GM21390 (cell line): ENCODE measurements at regions not wholly inside any gene's neighbourhood (a gene's known extent, or its start where the extent isn't known, plus 50 kb on each side); places are given as distances from the start of the nearest gene placed in this dataset.
"Not testable (repeated sequence)": the region's sequence is repeated elsewhere in the genome, so short reads cannot be mapped to it uniquely, and the experiment has no call there.

ENCODE experiments used
- ATAC-seq: cut with Tn5 transposase; IDR thresholded peaks from one replicate; pipeline ENCODE4 v1.9.1; 2021; ENCODE audit not compliant: unreplicated experiment

- ATAC-seq, result no peak
These were observed 703.5 kb upstream of the CHAC2 start for GRCh38 chr2:53064154-53064553.

DNA sequence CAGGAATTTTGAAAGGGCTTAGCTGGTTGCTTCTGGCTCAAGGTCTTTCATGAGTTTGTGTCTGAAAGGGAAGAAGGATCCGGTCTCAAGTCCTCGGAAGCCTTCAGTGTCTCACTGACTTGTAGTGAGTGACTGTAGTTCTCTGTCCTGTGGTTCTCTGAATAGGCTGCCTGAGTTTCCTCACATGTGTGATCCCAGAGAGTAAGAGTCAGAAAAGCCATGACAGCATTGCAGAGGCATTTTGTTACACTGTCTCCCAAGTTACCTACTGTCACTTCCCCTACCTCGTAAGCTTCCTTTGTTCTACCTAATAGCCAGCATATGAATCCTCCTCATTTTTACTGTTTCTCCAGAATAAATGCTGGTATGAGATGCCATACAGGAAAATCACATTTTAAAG, 709.1 kb upstream of the CHAC2 start:
- no peak for ATAC-seq

- ATAC-seq, result no peak
These were observed 713.7 kb upstream of the CHAC2 start for GRCh38 chr2:53053937-53054336.

GRCh38 chr2:53051157-53051556, 716.4 kb upstream of the CHAC2 start:
- no peak for ATAC-seq

DNA sequence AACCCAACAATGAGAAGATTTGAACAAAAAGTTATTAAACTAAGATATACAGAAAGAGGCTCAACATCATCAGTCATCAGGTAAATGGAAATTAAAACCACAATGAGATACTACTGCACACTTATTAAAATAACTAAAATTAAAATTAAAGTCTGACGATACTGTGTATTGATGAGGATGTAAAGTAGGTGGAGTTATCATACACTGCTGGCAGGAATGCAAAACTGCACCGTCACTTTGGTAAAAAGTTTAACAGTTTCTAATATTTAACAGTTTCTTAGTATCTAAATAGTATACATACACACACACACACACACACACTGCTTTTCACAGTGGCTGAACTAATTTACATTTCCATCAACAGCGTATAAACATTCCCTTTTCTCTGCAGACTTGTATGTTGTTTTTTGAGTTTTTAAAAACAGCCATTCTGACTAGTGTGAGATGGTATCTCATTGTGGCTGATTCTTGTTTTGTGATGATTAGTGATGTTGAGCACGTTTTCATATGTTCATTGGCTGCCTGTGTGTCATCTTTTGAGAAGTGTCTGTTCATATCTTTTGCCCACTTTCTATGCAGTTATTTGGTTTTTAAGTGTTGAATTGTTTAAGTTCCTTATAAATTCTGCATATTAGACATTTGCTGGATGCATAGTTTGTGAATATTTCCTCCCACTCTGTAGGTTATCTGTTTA, 726.9 kb upstream of the CHAC2 start:
- no peak for ATAC-seq

DNA sequence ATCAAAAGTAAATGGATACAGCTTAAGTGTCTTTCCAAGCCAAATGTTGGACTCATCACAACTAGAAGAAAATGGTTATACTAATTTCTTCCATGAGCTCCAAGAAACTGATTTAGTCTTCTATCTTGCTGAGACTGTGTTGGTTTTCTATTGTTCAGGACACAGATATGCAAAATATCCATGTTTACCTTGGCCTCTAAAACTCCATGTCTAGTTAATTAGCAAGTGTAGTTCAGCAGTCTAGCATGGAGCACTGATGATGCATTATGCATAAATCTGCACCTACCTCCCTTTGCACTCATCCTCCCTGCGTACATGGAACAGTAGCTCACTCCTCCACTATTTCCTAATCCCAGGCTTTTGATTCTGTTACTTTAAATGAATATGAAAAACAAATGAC, 731.4 kb upstream of the CHAC2 start:
- no peak for ATAC-seq

DNA sequence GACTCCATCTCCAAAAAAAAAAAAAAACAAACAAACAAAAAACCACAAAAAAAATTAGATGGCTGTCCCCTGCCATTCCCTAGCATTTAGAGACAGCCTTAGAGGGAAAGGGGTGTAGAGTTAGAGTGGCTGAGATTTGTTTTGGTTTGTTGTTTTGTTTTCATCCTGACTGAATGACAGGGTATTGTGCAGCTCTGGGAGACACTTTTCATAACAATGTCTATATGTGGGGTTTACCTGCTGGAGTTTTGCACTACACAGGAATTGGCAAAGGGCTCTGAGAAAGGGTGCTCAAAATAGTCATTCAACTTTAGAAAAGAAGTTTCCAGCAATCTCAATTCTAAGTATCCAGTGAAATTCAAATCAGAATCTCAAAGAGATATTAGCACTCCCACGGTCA, 732.5 kb upstream of the CHAC2 start:
- ATAC-seq, result no peak

DNA sequence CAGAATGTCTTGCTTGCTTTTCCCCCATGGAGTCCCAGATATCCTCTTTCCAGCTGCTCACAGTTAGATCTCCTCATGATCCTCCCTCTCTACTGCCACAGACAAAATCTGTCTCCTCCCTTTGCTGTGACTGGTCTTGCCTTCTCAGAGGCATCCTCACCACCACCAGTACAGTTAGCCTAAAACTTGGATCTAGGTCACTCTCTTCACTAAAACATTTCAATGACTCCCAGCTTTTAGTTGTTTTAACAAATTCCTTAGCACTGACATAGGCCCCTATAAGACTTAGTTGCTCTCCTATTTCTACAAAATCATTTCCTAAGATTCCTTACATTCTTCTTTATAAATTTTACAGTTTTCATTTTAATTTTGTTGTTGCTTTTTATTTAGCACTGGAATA, 734.2 kb upstream of the CHAC2 start:
- ATAC-seq, result no peak

- ATAC-seq, result no peak
These were observed 738.7 kb upstream of the CHAC2 start for GRCh38 chr2:53028746-53029423.

DNA sequence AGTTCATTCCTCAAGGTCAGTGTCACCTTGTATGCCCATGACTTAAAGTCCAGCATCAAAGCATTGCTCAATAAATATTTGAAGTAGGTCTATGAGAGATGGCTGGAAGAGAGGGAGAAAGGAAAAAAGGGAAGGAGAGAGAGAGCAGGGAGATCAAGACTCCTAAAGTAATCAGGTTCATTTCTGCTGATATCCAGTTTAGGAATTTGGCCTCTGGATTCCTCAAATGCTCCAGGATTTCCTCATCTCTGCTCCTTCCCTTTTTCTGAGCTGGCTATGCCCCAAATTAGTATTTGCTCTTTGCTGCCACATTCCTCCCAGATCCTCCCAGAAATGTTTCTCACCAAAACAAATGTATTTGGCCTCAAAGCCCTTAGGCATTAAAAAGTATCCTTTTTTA, 739.4 kb upstream of the CHAC2 start:
- no peak for ATAC-seq

- not testable (repeated sequence) for ATAC-seq
These were observed 745.4 kb upstream of the CHAC2 start for GRCh38 chr2:53022248-53022647.

- no peak for ATAC-seq
These were observed 745.8 kb upstream of the CHAC2 start for GRCh38 chr2:53021828-53022227.

GRCh38 chr2:53021292-53021691, 746.3 kb upstream of the CHAC2 start:
- no peak for ATAC-seq

- no peak for ATAC-seq
These were observed 748.7 kb upstream of the CHAC2 start for GRCh38 chr2:53018825-53019425.

- no peak for ATAC-seq
These were observed 760.6 kb upstream of the CHAC2 start for GRCh38 chr2:53006980-53007379.

GRCh38 chr2:53004413-53004812, 763.2 kb upstream of the CHAC2 start:
- ATAC-seq, result no peak

GRCh38 chr2:52995424-52995823, 772.2 kb upstream of the CHAC2 start:
- ATAC-seq, result no peak

DNA sequence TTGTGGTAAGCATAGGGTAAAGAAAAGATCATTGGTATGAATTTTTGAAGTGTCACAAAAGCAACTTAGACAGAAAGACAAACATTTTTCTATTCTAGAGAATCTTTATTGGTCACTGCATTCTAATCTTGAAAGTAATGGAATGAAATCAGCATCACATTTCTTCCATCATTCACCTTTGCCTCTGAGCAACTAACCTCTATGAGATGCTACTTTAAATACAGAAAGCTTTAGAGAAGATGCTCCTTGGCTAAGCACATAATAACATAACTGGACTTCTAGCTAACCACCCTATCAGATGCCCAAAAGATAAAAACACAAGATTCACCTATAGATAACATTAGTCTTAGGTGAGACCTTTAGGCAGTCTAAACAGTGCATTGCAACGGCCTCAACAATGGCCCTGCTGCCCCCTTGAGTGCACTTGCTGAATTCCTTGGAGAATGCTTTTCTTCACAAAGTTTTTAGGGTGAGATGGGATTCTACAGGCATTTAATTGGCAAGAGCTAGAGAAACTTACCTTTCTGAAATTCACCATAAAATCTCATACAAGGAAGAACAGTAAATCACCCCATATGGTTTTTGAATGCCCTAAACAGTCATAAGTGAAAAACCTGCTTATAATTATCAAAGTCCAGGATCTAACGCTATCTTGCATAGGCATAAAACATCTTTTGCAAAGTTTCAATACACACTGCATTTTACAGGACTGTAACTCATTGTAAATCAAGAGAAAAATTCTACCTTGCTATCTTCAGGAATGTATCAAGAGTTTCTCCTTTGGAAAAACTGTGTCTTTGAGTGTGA, 791.3 kb upstream of the CHAC2 start:
- no peak for ATAC-seq

DNA sequence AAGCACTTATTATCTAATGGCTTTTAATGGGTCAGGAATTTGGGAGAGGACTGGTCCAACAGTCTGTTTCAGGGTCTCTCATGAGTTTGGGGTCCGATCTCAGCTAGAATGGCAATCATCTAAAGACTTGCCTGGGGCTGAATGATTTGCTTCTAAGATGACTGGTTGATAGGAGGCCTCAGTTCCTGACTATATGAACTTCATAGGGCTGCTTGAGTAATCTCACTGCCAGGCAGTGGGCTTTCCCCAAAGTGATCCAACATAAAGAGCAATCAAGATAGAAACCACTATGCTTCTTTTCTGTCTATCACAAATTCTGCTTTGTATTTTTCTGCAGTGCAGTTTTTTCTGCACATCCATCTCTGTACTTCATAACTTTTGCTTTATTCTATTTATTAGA, 793.5 kb upstream of the CHAC2 start:
- no peak for ATAC-seq

- ATAC-seq, result no peak
These were observed 797.0 kb upstream of the CHAC2 start for GRCh38 chr2:52970642-52971041.

GRCh38 chr2:52968043-52968442, 799.6 kb upstream of the CHAC2 start:
- ATAC-seq, result no peak
